ENCODE measurements at regions not wholly inside any gene's neighbourhood (a gene's known extent, or its start where the extent isn't known, plus 50 kb on each side); places are given as distances from the start of the nearest gene placed in this dataset.
"Not testable (repeated sequence)": the region's sequence is repeated elsewhere in the genome, so short reads cannot be mapped to it uniquely, and the experiment has no call there.

DNA sequence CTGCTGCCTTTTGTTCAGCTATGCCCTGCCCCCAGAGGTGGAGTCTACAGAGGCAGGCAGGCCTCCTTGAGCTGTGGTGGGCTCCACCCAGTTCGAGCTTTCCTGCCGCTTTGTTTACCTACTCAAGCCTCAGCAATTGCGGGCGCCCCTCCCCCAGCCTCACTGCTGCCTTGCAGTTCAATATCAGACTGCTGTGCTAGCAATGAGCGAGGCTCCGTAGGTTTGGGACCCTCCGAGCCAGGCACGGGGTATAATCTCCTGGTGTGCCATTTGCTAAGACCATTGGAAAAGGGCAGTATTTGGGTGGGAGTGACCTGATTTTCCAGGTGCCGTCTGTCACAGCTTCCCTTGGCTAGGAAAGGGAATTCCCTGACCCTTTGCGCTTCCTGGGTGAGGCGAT lies 51.9 kb downstream of the DIPK2A start:
- not testable (repeated sequence) for H3K4me3 ChIP-seq (ENCODE audit: low read depth in 1 of 3, low read length in 3 of 3); H3K27me3 ChIP-seq (ENCODE audit: control insufficient read depth in 3 of 3, insufficient read depth in 3 of 3, low read length in 3 of 3); H3K36me3 ChIP-seq (ENCODE audit: control insufficient read depth in 3 of 3, insufficient read depth in 2 of 3, low read depth in 1 of 3, low read length in 3 of 3); H3K4me1 ChIP-seq (ENCODE audit: control insufficient read depth in 3 of 3, insufficient read depth in 2 of 3, low read depth in 1 of 3, low read length in 2 of 3); H3K9me3 ChIP-seq (ENCODE audit: control insufficient read depth in 2 of 2, insufficient read depth in 1 of 2, low read depth in 1 of 2, low read length in 1 of 2); H3K27ac ChIP-seq (ENCODE audit: low read depth in 1 of 3, low read length in 2 of 3); FAIRE-seq; DNase-seq
- WGBS, 3 donors, result 84 to 90% (median 89%) methylated on average over 11 of the region's 11 CpGs

DNA sequence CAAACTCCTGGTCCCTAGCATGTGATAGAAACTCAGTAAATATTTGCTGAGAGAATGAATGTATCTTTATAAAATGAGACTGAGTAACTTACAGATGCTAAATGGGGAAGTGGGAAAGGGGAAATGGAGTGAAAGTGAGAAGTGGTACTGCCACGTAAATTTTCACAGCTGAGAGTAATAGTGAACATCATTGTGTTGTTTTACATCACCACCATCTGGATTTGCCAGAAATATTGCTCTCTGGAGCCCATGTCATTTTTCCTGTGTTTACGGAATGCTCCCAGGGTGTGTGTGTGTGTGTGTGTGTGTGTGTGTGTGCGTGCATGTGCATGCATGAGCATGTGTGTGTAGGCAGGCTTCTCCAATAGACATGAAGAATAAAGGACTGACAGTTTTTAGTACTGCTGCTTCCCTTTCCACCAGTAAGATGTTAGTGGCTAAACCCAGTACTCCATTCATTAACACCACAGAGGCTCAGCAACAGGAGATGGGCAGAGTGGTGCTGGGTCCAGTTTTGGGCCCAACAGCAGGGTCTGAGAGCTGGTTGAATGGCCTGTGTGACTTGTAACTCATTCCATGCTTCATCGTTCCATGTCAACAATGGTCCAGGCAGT lies 57.3 kb downstream of the DIPK2A start:
- Histone ChIP-seq H3K4me3 (ENCODE audit: low read depth in 1 of 3, low read length in 3 of 3) (no peak overlapping the region), H3K9me3 (ENCODE audit: control insufficient read depth in 2 of 2, insufficient read depth in 1 of 2, low read depth in 1 of 2, low read length in 1 of 2) (no peaks in the 10 kb centered on the region), H3K4me1 (ENCODE audit: control insufficient read depth in 3 of 3, insufficient read depth in 2 of 3, low read depth in 1 of 3, low read length in 2 of 3) (no peaks in the 10 kb centered on the region), H3K36me3 (ENCODE audit: control insufficient read depth in 3 of 3, insufficient read depth in 2 of 3, low read depth in 1 of 3, low read length in 3 of 3) (no peaks in the 10 kb centered on the region), H3K27me3 (ENCODE audit: control insufficient read depth in 3 of 3, insufficient read depth in 3 of 3, low read length in 3 of 3) (no peaks in the 10 kb centered on the region), H3K27ac (ENCODE audit: low read depth in 1 of 3, low read length in 2 of 3) (no peak overlapping the region)
- no peak for FAIRE-seq
- no peak for DNase-seq
- WGBS, 3 donors, result 83 to 91% (median 89%) methylated on average over 4 of the region's 4 CpGs

- H3K9me3 ChIP-seq (ENCODE audit: control insufficient read depth in 2 of 2, insufficient read depth in 1 of 2, low read depth in 1 of 2, low read length in 1 of 2), result no peaks in the 10 kb centered on the region
- no peaks in the 10 kb centered on the region for H3K36me3 ChIP-seq (ENCODE audit: control insufficient read depth in 3 of 3, insufficient read depth in 2 of 3, low read depth in 1 of 3, low read length in 3 of 3)
- no peaks in the 10 kb centered on the region for H3K27me3 ChIP-seq (ENCODE audit: control insufficient read depth in 3 of 3, insufficient read depth in 3 of 3, low read length in 3 of 3)
- FAIRE-seq (no peak), DNase-seq (no peak)
- WGBS, 3 donors, result 93 to 96% (median 94%) methylated on average over 2 of the region's 2 CpGs
- no peak overlapping the region for H3K4me3 ChIP-seq (ENCODE audit: low read depth in 1 of 3, low read length in 3 of 3)
- H3K4me1 ChIP-seq (ENCODE audit: control insufficient read depth in 3 of 3, insufficient read depth in 2 of 3, low read depth in 1 of 3, low read length in 2 of 3), result no peaks in the 10 kb centered on the region
- no peak overlapping the region for H3K27ac ChIP-seq (ENCODE audit: low read depth in 1 of 3, low read length in 2 of 3)
These were observed 58.1 kb downstream of the DIPK2A start for GRCh38 chr3:144029769-144030168.

DNA sequence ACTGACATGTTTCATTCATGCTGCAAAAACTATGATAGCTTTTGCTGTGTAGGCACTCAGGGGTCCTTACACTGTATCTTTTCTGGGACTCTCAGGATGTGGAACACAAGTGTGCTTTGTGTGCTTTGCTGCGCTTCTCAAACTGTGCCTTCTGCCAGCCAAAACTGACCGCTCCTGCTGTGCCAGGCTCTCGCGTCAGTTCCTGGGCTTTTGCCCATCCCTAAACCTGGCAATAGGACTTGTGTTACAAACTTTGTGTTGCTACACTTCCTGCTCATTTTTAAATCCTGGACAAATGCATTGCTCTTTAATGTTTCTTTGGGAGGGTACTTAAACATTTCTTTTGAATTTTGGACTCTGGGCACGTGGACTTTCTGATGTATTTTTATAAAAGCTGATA lies 60.3 kb downstream of the DIPK2A start:
- Histone ChIP-seq H3K27me3 (ENCODE audit: control insufficient read depth in 3 of 3, insufficient read depth in 3 of 3, low read length in 3 of 3) (no peaks in the 10 kb centered on the region), H3K36me3 (ENCODE audit: control insufficient read depth in 3 of 3, insufficient read depth in 2 of 3, low read depth in 1 of 3, low read length in 3 of 3) (no peaks in the 10 kb centered on the region), H3K4me3 (ENCODE audit: low read depth in 1 of 3, low read length in 3 of 3) (no peak overlapping the region), H3K9me3 (ENCODE audit: control insufficient read depth in 2 of 2, insufficient read depth in 1 of 2, low read depth in 1 of 2, low read length in 1 of 2) (no peaks in the 10 kb centered on the region), H3K4me1 (ENCODE audit: control insufficient read depth in 3 of 3, insufficient read depth in 2 of 3, low read depth in 1 of 3, low read length in 2 of 3) (no peaks in the 10 kb centered on the region), H3K27ac (ENCODE audit: low read depth in 1 of 3, low read length in 2 of 3) (no peak overlapping the region)
- FAIRE-seq, result no peak
- DNase-seq, result no peak
- WGBS, 3 donors, result 70 to 73% (median 70%) methylated on average over 5 of the region's 5 CpGs

DNA sequence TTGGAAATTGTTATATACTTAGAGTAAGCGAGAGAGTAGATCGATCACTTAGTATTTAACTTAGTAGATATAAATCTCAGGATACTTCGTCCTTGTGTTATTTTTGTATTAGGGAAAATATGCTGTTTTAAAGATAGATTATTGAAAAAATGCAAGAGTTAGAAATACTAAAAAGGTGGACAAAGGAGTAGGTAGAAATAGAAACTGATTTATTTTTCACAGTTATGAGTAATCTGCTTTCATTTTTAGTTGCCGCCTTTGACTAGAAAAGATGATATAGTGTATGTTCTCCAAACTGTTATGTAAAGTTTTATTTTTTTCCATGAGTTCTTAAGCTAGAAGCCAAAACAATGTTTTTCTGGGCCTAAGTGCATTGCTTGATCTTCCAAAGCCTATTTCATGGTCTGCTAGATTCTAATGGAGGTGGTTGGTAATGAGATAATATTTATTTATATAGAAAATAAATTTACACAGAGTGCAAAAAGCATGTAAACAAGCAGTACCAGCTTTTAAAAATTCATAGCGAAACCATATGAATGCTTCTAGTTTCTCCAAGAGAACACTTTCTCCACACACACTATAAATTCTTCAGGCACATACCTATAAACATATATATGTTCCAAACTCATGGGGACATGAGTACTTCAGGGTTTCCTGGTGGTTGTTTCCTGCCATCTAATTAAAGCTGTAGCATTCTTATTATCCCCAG lies 61.1 kb downstream of the DIPK2A start:
- no peaks in the 10 kb centered on the region for H3K27me3 ChIP-seq (ENCODE audit: control insufficient read depth in 3 of 3, insufficient read depth in 3 of 3, low read length in 3 of 3)
- H3K4me3 ChIP-seq (ENCODE audit: low read depth in 1 of 3, low read length in 3 of 3), result no peak overlapping the region
- no peak for FAIRE-seq
- no peak for DNase-seq
- WGBS, 3 donors, result 73 to 86% (median 74%) methylated on average over 5 of the region's 5 CpGs
- H3K4me1 ChIP-seq (ENCODE audit: control insufficient read depth in 3 of 3, insufficient read depth in 2 of 3, low read depth in 1 of 3, low read length in 2 of 3), result no peaks in the 10 kb centered on the region
- H3K9me3 ChIP-seq (ENCODE audit: control insufficient read depth in 2 of 2, insufficient read depth in 1 of 2, low read depth in 1 of 2, low read length in 1 of 2), result no peaks in the 10 kb centered on the region
- H3K27ac ChIP-seq (ENCODE audit: low read depth in 1 of 3, low read length in 2 of 3), result no peak overlapping the region
- H3K36me3 ChIP-seq (ENCODE audit: control insufficient read depth in 3 of 3, insufficient read depth in 2 of 3, low read depth in 1 of 3, low read length in 3 of 3), result no peaks in the 10 kb centered on the region

DNA sequence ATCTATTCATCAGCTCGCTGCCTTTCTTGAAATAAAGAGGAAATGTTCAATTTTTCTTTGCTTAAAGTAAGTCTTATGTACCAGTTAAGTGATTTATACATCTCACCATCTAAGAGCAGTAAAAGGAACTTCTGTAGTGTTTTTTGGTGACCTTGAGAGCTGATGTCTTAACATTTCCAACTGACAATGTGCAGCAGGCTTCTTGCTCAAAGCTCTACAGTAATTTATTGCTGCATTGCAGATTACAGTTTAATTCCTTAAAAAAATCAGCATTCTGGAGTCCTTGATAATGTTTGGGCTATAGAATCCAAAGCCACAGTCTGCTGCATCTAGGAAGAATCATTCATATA lies 61.6 kb downstream of the DIPK2A start:
- Histone ChIP-seq H3K4me3 (ENCODE audit: low read depth in 1 of 3, low read length in 3 of 3) (no peak overlapping the region), H3K27ac (ENCODE audit: low read depth in 1 of 3, low read length in 2 of 3) (no peak overlapping the region), H3K4me1 (ENCODE audit: control insufficient read depth in 3 of 3, insufficient read depth in 2 of 3, low read depth in 1 of 3, low read length in 2 of 3) (no peaks in the 10 kb centered on the region), H3K9me3 (ENCODE audit: control insufficient read depth in 2 of 2, insufficient read depth in 1 of 2, low read depth in 1 of 2, low read length in 1 of 2) (no peaks in the 10 kb centered on the region), H3K36me3 (ENCODE audit: control insufficient read depth in 3 of 3, insufficient read depth in 2 of 3, low read depth in 1 of 3, low read length in 3 of 3) (no peaks in the 10 kb centered on the region), H3K27me3 (ENCODE audit: control insufficient read depth in 3 of 3, insufficient read depth in 3 of 3, low read length in 3 of 3) (no peaks in the 10 kb centered on the region)
- no peak for FAIRE-seq
- 56 to 63% (median 56%) methylated on average over 1 of the region's 1 CpG for WGBS, 3 donors
- DNase-seq, result no peak

DNA sequence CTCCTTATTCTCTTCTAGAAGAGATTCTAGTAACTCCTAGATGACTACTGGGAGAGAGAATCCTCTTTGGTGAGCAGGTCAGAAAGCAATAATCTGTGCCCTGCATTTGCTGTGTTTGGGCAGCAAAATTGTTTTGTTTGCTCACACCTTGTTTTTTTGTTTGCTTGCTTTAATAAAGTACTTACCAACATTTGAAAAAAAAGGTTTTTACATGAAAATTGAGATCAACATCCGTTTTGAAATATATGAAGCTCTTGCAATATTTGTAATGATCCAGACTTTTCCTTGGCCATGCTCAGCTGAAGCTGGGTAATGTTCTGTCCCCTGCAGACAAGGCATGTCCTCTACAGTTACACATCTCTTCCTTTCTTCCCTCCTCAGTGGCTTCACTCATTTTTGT lies 62.2 kb downstream of the DIPK2A start:
- Histone ChIP-seq H3K4me1 (ENCODE audit: control insufficient read depth in 3 of 3, insufficient read depth in 2 of 3, low read depth in 1 of 3, low read length in 2 of 3) (no peaks in the 10 kb centered on the region), H3K27me3 (ENCODE audit: control insufficient read depth in 3 of 3, insufficient read depth in 3 of 3, low read length in 3 of 3) (no peaks in the 10 kb centered on the region), H3K9me3 (ENCODE audit: control insufficient read depth in 2 of 2, insufficient read depth in 1 of 2, low read depth in 1 of 2, low read length in 1 of 2) (no peaks in the 10 kb centered on the region), H3K27ac (ENCODE audit: low read depth in 1 of 3, low read length in 2 of 3) (no peak overlapping the region), H3K36me3 (ENCODE audit: control insufficient read depth in 3 of 3, insufficient read depth in 2 of 3, low read depth in 1 of 3, low read length in 3 of 3) (no peaks in the 10 kb centered on the region), H3K4me3 (ENCODE audit: low read depth in 1 of 3, low read length in 3 of 3) (no peak overlapping the region)
- 35 to 46% (median 38%) methylated on average over 1 of the region's 1 CpG for WGBS, 3 donors
- no peak for FAIRE-seq
- no peak for DNase-seq

DNA sequence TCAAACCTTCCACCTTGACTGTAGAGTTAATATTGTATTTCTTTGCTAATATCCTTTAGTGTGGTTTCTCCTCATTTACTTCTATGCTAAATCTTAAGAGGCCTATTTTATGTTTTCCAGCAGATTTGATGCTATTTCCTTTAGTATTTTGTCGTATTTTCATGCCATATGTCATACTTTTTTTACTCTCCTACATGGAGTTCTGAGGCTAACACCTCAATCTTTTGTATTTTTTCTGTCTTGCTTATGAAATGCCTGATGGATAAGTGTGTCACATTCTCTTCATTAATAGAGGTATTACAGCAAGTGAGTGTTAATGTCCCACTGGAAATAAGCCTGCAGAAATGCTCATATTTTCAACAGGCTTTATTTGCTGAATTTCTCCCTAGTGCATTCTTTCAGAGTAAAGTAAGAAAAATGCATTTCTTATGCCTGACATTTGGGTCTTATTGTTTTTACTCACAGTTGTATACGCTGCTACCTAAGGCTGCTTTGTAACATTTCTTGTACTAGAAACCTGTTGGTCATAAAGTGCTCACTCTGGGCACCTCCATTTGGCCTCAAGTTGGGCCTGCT lies 63.2 kb downstream of the DIPK2A start:
- 81 to 97% (median 93%) methylated on average over 2 of the region's 2 CpGs for WGBS, 3 donors
- FAIRE-seq, result no peak
- no peak for DNase-seq
- H3K9me3 ChIP-seq (ENCODE audit: control insufficient read depth in 2 of 2, insufficient read depth in 1 of 2, low read depth in 1 of 2, low read length in 1 of 2), result no peaks in the 10 kb centered on the region
- no peaks in the 10 kb centered on the region for H3K4me1 ChIP-seq (ENCODE audit: control insufficient read depth in 3 of 3, insufficient read depth in 2 of 3, low read depth in 1 of 3, low read length in 2 of 3)
- no peaks in the 10 kb centered on the region for H3K36me3 ChIP-seq (ENCODE audit: control insufficient read depth in 3 of 3, insufficient read depth in 2 of 3, low read depth in 1 of 3, low read length in 3 of 3)
- no peak overlapping the region for H3K4me3 ChIP-seq (ENCODE audit: low read depth in 1 of 3, low read length in 3 of 3)
- H3K27me3 ChIP-seq (ENCODE audit: control insufficient read depth in 3 of 3, insufficient read depth in 3 of 3, low read length in 3 of 3), result no peaks in the 10 kb centered on the region
- H3K27ac ChIP-seq (ENCODE audit: low read depth in 1 of 3, low read length in 2 of 3), result no peak overlapping the region

- DNase-seq (no peak), FAIRE-seq (no peak)
- Histone ChIP-seq H3K4me3 (ENCODE audit: low read depth in 1 of 3, low read length in 3 of 3) (no peak overlapping the region), H3K4me1 (ENCODE audit: control insufficient read depth in 3 of 3, insufficient read depth in 2 of 3, low read depth in 1 of 3, low read length in 2 of 3) (no peaks in the 10 kb centered on the region), H3K27ac (ENCODE audit: low read depth in 1 of 3, low read length in 2 of 3) (no peak overlapping the region), H3K9me3 (ENCODE audit: control insufficient read depth in 2 of 2, insufficient read depth in 1 of 2, low read depth in 1 of 2, low read length in 1 of 2) (no peaks in the 10 kb centered on the region), H3K27me3 (ENCODE audit: control insufficient read depth in 3 of 3, insufficient read depth in 3 of 3, low read length in 3 of 3) (no peaks in the 10 kb centered on the region), H3K36me3 (ENCODE audit: control insufficient read depth in 3 of 3, insufficient read depth in 2 of 3, low read depth in 1 of 3, low read length in 3 of 3) (no peaks in the 10 kb centered on the region)
- WGBS, 3 donors, result 87 to 96% (median 96%) methylated on average over 1 of the region's 1 CpG
These were observed 64.9 kb downstream of the DIPK2A start for GRCh38 chr3:144036498-144036897.

All from small intestine (tissue), 7 donors.